ENCODE measurements at regions not wholly inside any gene's neighbourhood (a gene's known extent, or its start where the extent isn't known, plus 50 kb on each side); places are given as distances from the start of the nearest gene placed in this dataset.
"Not testable (repeated sequence)": the region's sequence is repeated elsewhere in the genome, so short reads cannot be mapped to it uniquely, and the experiment has no call there.

- no peak for FAIRE-seq
- no peak for DNase-seq (ENCODE audit: low spot score)
Measured at GRCh38 chr13:97866751-97867150, 86.7 kb upstream of the IPO5 start.

GRCh38 chr13:97873398-97873797 is 80.1 kb upstream of the IPO5 start:
- FAIRE-seq: no peak

GRCh38 chr13:97875218-97875617 is 78.3 kb upstream of the IPO5 start:
- FAIRE-seq: no peak
- DNase-seq (ENCODE audit: low spot score): no peak

More at GRCh38 chr13:97873398-97873797, 80.1 kb upstream of the IPO5 start:
- no peak for DNase-seq (ENCODE audit: low spot score)

- no peak for FAIRE-seq
- no peak for DNase-seq (ENCODE audit: low spot score)
Measured at GRCh38 chr13:97875911-97876310, 77.6 kb upstream of the IPO5 start.

GRCh38 chr13:97878431-97879375 is 74.8 kb upstream of the IPO5 start:
- no peak for DNase-seq (ENCODE audit: low spot score)
- FAIRE-seq: no peak

GRCh38 chr13:97879646-97880310 is 73.7 kb upstream of the IPO5 start:
- FAIRE-seq (peak; percentile 44), DNase-seq (ENCODE audit: low spot score) (peak; percentile 68)

GRCh38 chr13:97880311-97880675 is 73.2 kb upstream of the IPO5 start:
- no peak for FAIRE-seq
- DNase-seq (ENCODE audit: low spot score): no peak

- DNase-seq (ENCODE audit: low spot score): no peak
- no peak for FAIRE-seq
Measured at GRCh38 chr13:97881556-97881955, 71.9 kb upstream of the IPO5 start.

GRCh38 chr13:97883396-97883795 is 70.1 kb upstream of the IPO5 start:
- FAIRE-seq: no peak
- no peak for DNase-seq (ENCODE audit: low spot score)

GRCh38 chr13:97884707-97885468 is 68.6 kb upstream of the IPO5 start:
- DNase-seq (ENCODE audit: low spot score) (no peak), FAIRE-seq (no peak)

GRCh38 chr13:97885641-97886040 is 67.8 kb upstream of the IPO5 start:
- no peak for FAIRE-seq
- no peak for DNase-seq (ENCODE audit: low spot score)

GRCh38 chr13:97889803-97890202 is 63.7 kb upstream of the IPO5 start:
- no peak for DNase-seq (ENCODE audit: low spot score)
- no peak for FAIRE-seq

GRCh38 chr13:97890573-97890972 is 62.9 kb upstream of the IPO5 start:
- no peak for FAIRE-seq
- no peak for DNase-seq (ENCODE audit: low spot score)

GRCh38 chr13:97891964-97892363 is 61.5 kb upstream of the IPO5 start:
- not testable (repeated sequence) for FAIRE-seq; DNase-seq (ENCODE audit: low spot score)

- FAIRE-seq: no peak
- peak; percentile 26 for DNase-seq (ENCODE audit: low spot score)
Measured at GRCh38 chr13:97892717-97893116, 60.8 kb upstream of the IPO5 start.

- no peak for DNase-seq (ENCODE audit: low spot score)
- peak; percentile 16 for FAIRE-seq
Measured at GRCh38 chr13:97895383-97895782, 58.1 kb upstream of the IPO5 start.

GRCh38 chr13:97896446-97896845 is 57.0 kb upstream of the IPO5 start:
- no peak for DNase-seq (ENCODE audit: low spot score)
- FAIRE-seq: no peak

- DNase-seq (ENCODE audit: low spot score): no peak
- FAIRE-seq: no peak
Measured at GRCh38 chr13:97901716-97902115, 51.8 kb upstream of the IPO5 start.
